Neural cell (in vitro differentiated cells): ENCODE measurements at regions not wholly inside any gene's neighbourhood (a gene's known extent, or its start where the extent isn't known, plus 50 kb on each side); places are given as distances from the start of the nearest gene placed in this dataset.
"Not testable (repeated sequence)": the region's sequence is repeated elsewhere in the genome, so short reads cannot be mapped to it uniquely, and the experiment has no call there.

Source experiments
- H2AFZ ChIP-seq: fragments of 200-600, 300-800 bp; sonication (generic), shearing (Covaris generic); 2 replicates; pipeline ENCODE4 v1.6.0; 2014; ENCODE audit warnings: low read depth, mild to moderate bottlenecking, antibody characterized with exemption, low read length, moderate library complexity
- H3F3A ChIP-seq: fragments of 200-600 bp; shearing (Covaris generic); 2 replicates; pipeline ENCODE4 v1.6.1; 2016; ENCODE audit warnings: mild to moderate bottlenecking, moderate library complexity, mixed read lengths, antibody characterized with exemption, low read length; ENCODE audit not compliant: insufficient read depth, poor library complexity, severe bottlenecking
- H3K27ac ChIP-seq: fragments of 200-600, 300-800 bp; sonication (generic), shearing (Covaris generic); 2 replicates; pipeline ENCODE4 v1.5.1; 2014; ENCODE audit warnings: mild to moderate bottlenecking, low read length, moderate library complexity
- H3K27me3 ChIP-seq: fragments of 300-800, 200-600 bp; sonication (generic), shearing (Covaris generic); 2 replicates; pipeline ENCODE4 v1.6.0; 2014; ENCODE audit warnings: mild to moderate bottlenecking, low read depth, low read length, moderate library complexity; ENCODE audit not compliant: insufficient read depth
- H3K36me3 ChIP-seq: fragments of 300-800, 200-600 bp; sonication (generic), shearing (Covaris generic); 2 replicates; pipeline ENCODE4 v1.5.1; 2014; ENCODE audit warnings: mild to moderate bottlenecking, antibody characterized with exemption, low read length, moderate library complexity; ENCODE audit not compliant: insufficient read depth
- H3K4me2 ChIP-seq: fragments of 300-800, 200-600 bp; sonication (generic), shearing (Covaris generic); 2 replicates; pipeline ENCODE4 v1.6.0; 2014; ENCODE audit warnings: mild to moderate bottlenecking, low read length
- H3K4me3 ChIP-seq: fragments of 300-800, 200-600 bp; sonication (generic), shearing (Covaris generic); 2 replicates; pipeline ENCODE4 v1.5.1; 2014; ENCODE audit warnings: mild to moderate bottlenecking, low read length, moderate library complexity
- H3K79me2 ChIP-seq: fragments of 200-600 bp; shearing (Covaris generic); replicated peaks from 2 replicates; pipeline ENCODE4 v1.6.0; 2014; ENCODE audit warnings: mild to moderate bottlenecking, low read length, moderate library complexity; ENCODE audit not compliant: insufficient read depth
- H3K9ac ChIP-seq: fragments of 300-800, 200-600 bp; sonication (generic), shearing (Covaris generic); 2 replicates; pipeline ENCODE4 v1.6.1; 2016; ENCODE audit warnings: mild to moderate bottlenecking, low read length, mixed read lengths
- H3K9me2 ChIP-seq: fragments of 200-600 bp; shearing (Covaris generic); 2 replicates; pipeline ENCODE4 v1.6.1; 2016; ENCODE audit warnings: mild to moderate bottlenecking, low read length, mixed read lengths; ENCODE audit not compliant: insufficient read depth
- H3K9me3 ChIP-seq: fragments of 200-600, 300-800 bp; sonication (generic), shearing (Covaris generic); 2 replicates; pipeline ENCODE4 v1.6.1; 2016; ENCODE audit warnings: mild to moderate bottlenecking, mixed run types, low read length, moderate library complexity, mixed read lengths
- H4K20me1 ChIP-seq: fragments of 200-600 bp; shearing (Covaris generic); 2 replicates; pipeline ENCODE4 v1.6.1; 2016; ENCODE audit warnings: mild to moderate bottlenecking, mixed run types; ENCODE audit not compliant: insufficient read depth
- EP300 ChIP-seq: fragments of 450-650 bp; conservative IDR thresholded peaks from 2 replicates; pipeline ENCODE4 v1.6.1; 2014; ENCODE audit warnings: antibody characterized with exemption, mild to moderate bottlenecking, moderate library complexity; ENCODE audit not compliant: poor library complexity, severe bottlenecking
- EZH2 ChIP-seq: fragments of 200-600, 300-800 bp; shearing (Covaris generic), sonication (generic); IDR thresholded peaks from 2 replicates; pipeline ENCODE4 v1.6.1; 2014; ENCODE audit warnings: antibody characterized with exemption, low read length, borderline replicate concordance, mild to moderate bottlenecking; ENCODE audit not compliant: insufficient read depth, poor library complexity, severe bottlenecking
- MXI1 ChIP-seq: fragments of 450-650 bp; conservative IDR thresholded peaks from 2 replicates; pipeline ENCODE4 v1.6.1; 2014; ENCODE audit warnings: antibody characterized with exemption, mild to moderate bottlenecking; ENCODE audit not compliant: poor library complexity, severe bottlenecking
- POLR2AphosphoS5 ChIP-seq: IDR thresholded peaks from 2 replicates; pipeline ENCODE4 v1.6.1; 2012
- RAD21 ChIP-seq: fragments of 450-650 bp; conservative IDR thresholded peaks from 2 replicates; pipeline ENCODE4 v1.6.1; 2014; ENCODE audit warnings: antibody characterized with exemption, mild to moderate bottlenecking, moderate library complexity
- SMC3 ChIP-seq: fragments of 450-650 bp; conservative IDR thresholded peaks from 2 replicates; pipeline ENCODE4 v1.6.1; 2014; ENCODE audit warnings: antibody characterized with exemption, mild to moderate bottlenecking, moderate library complexity; ENCODE audit not compliant: poor library complexity
- TAF1 ChIP-seq: IDR thresholded peaks from 2 replicates; pipeline ENCODE4 v1.6.1; 2012; ENCODE audit warnings: low read depth
- TF ChIP-seq, protein P1 (sequence below): fragments of 450-650 bp; IDR thresholded peaks from 2 replicates; pipeline ENCODE4 v1.5.1; 2014; ENCODE audit warnings: antibody characterized with exemption, mild to moderate bottlenecking, moderate library complexity; ENCODE audit not compliant: poor library complexity, severe bottlenecking
- TF ChIP-seq, protein P2 (sequence below): IDR thresholded peaks from 2 replicates; pipeline ENCODE4 v1.6.1; 2012; ENCODE audit warnings: borderline replicate concordance

GRCh38 chr1:94755675-94756074 lies 64.5 kb upstream of the SLC44A3 start:
- no peaks in the 10 kb centered on the region for H4K20me1 ChIP-seq
- H3K9ac ChIP-seq, result no peak overlapping the region
- H3K36me3 ChIP-seq, result no peaks in the 10 kb centered on the region
- no peak overlapping the region for H3K27ac ChIP-seq
- no peak overlapping the region for H3K4me2 ChIP-seq
- no peaks in the 10 kb centered on the region for H3K9me3 ChIP-seq
- H3K4me3 ChIP-seq, result no peak overlapping the region
- TF ChIP-seq MXI1 (no peak), SMC3 (no peak), TAF1 (no peak), POLR2AphosphoS5 (no peak), EP300 (no peak), EZH2 (no peak), RAD21 (no peak)
- TF ChIP-seq, protein P1, sequence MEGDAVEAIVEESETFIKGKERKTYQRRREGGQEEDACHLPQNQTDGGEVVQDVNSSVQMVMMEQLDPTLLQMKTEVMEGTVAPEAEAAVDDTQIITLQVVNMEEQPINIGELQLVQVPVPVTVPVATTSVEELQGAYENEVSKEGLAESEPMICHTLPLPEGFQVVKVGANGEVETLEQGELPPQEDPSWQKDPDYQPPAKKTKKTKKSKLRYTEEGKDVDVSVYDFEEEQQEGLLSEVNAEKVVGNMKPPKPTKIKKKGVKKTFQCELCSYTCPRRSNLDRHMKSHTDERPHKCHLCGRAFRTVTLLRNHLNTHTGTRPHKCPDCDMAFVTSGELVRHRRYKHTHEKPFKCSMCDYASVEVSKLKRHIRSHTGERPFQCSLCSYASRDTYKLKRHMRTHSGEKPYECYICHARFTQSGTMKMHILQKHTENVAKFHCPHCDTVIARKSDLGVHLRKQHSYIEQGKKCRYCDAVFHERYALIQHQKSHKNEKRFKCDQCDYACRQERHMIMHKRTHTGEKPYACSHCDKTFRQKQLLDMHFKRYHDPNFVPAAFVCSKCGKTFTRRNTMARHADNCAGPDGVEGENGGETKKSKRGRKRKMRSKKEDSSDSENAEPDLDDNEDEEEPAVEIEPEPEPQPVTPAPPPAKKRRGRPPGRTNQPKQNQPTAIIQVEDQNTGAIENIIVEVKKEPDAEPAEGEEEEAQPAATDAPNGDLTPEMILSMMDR, result no peak
- TF ChIP-seq, protein P2, sequence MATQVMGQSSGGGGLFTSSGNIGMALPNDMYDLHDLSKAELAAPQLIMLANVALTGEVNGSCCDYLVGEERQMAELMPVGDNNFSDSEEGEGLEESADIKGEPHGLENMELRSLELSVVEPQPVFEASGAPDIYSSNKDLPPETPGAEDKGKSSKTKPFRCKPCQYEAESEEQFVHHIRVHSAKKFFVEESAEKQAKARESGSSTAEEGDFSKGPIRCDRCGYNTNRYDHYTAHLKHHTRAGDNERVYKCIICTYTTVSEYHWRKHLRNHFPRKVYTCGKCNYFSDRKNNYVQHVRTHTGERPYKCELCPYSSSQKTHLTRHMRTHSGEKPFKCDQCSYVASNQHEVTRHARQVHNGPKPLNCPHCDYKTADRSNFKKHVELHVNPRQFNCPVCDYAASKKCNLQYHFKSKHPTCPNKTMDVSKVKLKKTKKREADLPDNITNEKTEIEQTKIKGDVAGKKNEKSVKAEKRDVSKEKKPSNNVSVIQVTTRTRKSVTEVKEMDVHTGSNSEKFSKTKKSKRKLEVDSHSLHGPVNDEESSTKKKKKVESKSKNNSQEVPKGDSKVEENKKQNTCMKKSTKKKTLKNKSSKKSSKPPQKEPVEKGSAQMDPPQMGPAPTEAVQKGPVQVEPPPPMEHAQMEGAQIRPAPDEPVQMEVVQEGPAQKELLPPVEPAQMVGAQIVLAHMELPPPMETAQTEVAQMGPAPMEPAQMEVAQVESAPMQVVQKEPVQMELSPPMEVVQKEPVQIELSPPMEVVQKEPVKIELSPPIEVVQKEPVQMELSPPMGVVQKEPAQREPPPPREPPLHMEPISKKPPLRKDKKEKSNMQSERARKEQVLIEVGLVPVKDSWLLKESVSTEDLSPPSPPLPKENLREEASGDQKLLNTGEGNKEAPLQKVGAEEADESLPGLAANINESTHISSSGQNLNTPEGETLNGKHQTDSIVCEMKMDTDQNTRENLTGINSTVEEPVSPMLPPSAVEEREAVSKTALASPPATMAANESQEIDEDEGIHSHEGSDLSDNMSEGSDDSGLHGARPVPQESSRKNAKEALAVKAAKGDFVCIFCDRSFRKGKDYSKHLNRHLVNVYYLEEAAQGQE, result no peak
- H3K27me3 ChIP-seq, result no peaks in the 10 kb centered on the region
- H3F3A ChIP-seq, result no peaks in the 10 kb centered on the region
- H3K79me2 ChIP-seq, result no peaks in the 10 kb centered on the region
- no peaks in the 10 kb centered on the region for H3K9me2 ChIP-seq
- H2AFZ ChIP-seq, result no peak overlapping the region

- not testable (repeated sequence) for H3K27me3 ChIP-seq, H3K4me3 ChIP-seq, H3K9ac ChIP-seq, H4K20me1 ChIP-seq, H3F3A ChIP-seq, H3K9me2 ChIP-seq, H3K9me3 ChIP-seq, H3K27ac ChIP-seq, H3K79me2 ChIP-seq, H3K4me2 ChIP-seq, H3K36me3 ChIP-seq, H2AFZ ChIP-seq
Measured at GRCh38 chr1:94755016-94755415, 65.1 kb upstream of the SLC44A3 start.

- no peak for TF ChIP-seq SMC3
- no peak for TF ChIP-seq MXI1
- TF ChIP-seq, protein P2, result no peak
- TF ChIP-seq RAD21, result no peak
- TF ChIP-seq POLR2AphosphoS5, result no peak
- H3K4me3 ChIP-seq, result no peak overlapping the region
Measured at GRCh38 chr1:94754570-94754969, 65.6 kb upstream of the SLC44A3 start.

More at GRCh38 chr1:94754570-94754969, 65.6 kb upstream of the SLC44A3 start:
- Histone ChIP-seq H3K9me2 (no peaks in the 10 kb centered on the region), H4K20me1 (no peaks in the 10 kb centered on the region), H3K36me3 (no peaks in the 10 kb centered on the region), H3K9ac (no peak overlapping the region), H3K79me2 (no peaks in the 10 kb centered on the region), H2AFZ (no peak overlapping the region), H3K4me2 (no peak overlapping the region), H3K27me3 (no peaks in the 10 kb centered on the region), H3K9me3 (no peaks in the 10 kb centered on the region), H3K27ac (no peak overlapping the region), H3F3A (no peaks in the 10 kb centered on the region)
